Glutamatergic neuron (in vitro differentiated cells): ENCODE measurements at regions not wholly inside any gene's neighbourhood (a gene's known extent, or its start where the extent isn't known, plus 50 kb on each side); places are given as distances from the start of the nearest gene placed in this dataset.

Experiments
- DNase-seq: peaks from one replicate; pipeline ENCODE4 v3.0.0; 2022
- H3K27ac Mint-ChIP-seq: one replicate; pipeline ENCODE4 v1.8.0; 2020; ENCODE audit warnings: mild to moderate bottlenecking, mixed read lengths, inconsistent platforms; ENCODE audit not compliant: unreplicated experiment
- H3K27me3 Mint-ChIP-seq: one replicate; pipeline ENCODE4 v1.8.0; 2020; ENCODE audit warnings: mild to moderate bottlenecking, moderate library complexity, mixed read lengths, inconsistent platforms; ENCODE audit not compliant: unreplicated experiment
- H3K36me3 Mint-ChIP-seq: one replicate; pipeline ENCODE4 v1.8.0; 2020; ENCODE audit warnings: mild to moderate bottlenecking, mixed read lengths, inconsistent platforms; ENCODE audit not compliant: unreplicated experiment
- H3K4me1 Mint-ChIP-seq: one replicate; pipeline ENCODE4 v1.8.0; 2020; ENCODE audit warnings: mild to moderate bottlenecking, low read depth, mixed read lengths, inconsistent platforms; ENCODE audit not compliant: unreplicated experiment
- H3K4me3 Mint-ChIP-seq: one replicate; pipeline ENCODE4 v1.8.0; 2020; ENCODE audit warnings: mild to moderate bottlenecking, mixed read lengths, inconsistent platforms; ENCODE audit not compliant: unreplicated experiment
- H3K9me3 Mint-ChIP-seq: one replicate; pipeline ENCODE4 v1.8.0; 2020; ENCODE audit warnings: mild to moderate bottlenecking, moderate library complexity, mixed read lengths, inconsistent platforms; ENCODE audit not compliant: unreplicated experiment
- TF ChIP-seq, protein P1 (sequence below): fragments of 200-600 bp; sonication (generic); IDR thresholded peaks from one replicate; pipeline ENCODE4 v1.5.0; 2021; ENCODE audit not compliant: partially characterized antibody, unreplicated experiment

GRCh38 chr20:48165401-48165685 is 380.1 kb upstream of the SULF2 start:
- no peak overlapping the region for H3K27ac Mint-ChIP-seq
- H3K36me3 Mint-ChIP-seq: no peaks in the 10 kb centered on the region
- H3K4me1 Mint-ChIP-seq: peaks cover 2% of the 10 kb centered on the region
- H3K9me3 Mint-ChIP-seq: peaks cover 1% of the 10 kb centered on the region
- H3K27me3 Mint-ChIP-seq: peaks cover 6% of the 10 kb centered on the region
- DNase-seq: no peak
- no peak overlapping the region for H3K4me3 Mint-ChIP-seq
- TF ChIP-seq, protein P1, sequence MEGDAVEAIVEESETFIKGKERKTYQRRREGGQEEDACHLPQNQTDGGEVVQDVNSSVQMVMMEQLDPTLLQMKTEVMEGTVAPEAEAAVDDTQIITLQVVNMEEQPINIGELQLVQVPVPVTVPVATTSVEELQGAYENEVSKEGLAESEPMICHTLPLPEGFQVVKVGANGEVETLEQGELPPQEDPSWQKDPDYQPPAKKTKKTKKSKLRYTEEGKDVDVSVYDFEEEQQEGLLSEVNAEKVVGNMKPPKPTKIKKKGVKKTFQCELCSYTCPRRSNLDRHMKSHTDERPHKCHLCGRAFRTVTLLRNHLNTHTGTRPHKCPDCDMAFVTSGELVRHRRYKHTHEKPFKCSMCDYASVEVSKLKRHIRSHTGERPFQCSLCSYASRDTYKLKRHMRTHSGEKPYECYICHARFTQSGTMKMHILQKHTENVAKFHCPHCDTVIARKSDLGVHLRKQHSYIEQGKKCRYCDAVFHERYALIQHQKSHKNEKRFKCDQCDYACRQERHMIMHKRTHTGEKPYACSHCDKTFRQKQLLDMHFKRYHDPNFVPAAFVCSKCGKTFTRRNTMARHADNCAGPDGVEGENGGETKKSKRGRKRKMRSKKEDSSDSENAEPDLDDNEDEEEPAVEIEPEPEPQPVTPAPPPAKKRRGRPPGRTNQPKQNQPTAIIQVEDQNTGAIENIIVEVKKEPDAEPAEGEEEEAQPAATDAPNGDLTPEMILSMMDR: no peak

DNA sequence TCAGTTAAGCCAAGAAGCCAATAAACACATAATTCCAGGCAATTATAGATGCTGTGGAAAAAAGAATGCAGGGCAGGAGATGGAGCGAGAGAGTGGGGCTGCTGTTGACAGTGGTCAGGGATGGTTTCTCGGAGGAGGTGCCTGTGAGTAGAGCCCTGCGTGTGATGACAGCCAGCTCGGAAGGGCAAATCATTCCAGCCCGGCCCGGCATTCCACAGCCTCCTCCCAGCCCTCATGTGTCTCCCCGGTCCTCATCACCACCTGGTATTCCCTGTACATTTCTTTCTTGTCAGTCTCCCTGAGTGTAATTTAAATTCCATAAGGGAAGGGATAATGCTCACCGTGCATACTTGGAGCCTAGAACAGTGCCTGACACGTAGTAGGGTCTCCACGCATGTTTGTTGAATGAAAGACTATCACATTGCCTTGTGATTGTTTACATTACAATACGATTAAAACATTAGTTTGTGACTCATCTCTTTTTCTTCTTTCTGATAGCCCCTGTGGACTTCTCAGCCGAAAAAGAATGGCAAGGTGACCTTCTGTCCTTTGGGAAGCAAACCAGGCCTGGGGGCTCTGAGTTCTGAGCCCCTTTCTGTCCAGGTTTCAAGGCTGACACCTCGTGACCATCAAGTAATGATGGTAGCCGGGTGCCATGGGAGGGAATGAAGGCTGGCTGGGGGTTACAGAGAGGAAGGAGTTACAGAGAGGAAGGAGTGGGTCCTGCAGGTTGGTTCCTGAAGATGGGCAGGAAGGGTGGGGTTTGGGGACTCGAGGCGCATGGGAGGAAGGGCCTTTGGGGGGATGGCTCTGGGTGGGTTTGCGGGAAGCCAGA is 379.5 kb upstream of the SULF2 start:
- H3K4me1 Mint-ChIP-seq: peaks cover 2% of the 10 kb centered on the region
- DNase-seq: no peak
- H3K27me3 Mint-ChIP-seq: peaks cover 6% of the 10 kb centered on the region
- no peak overlapping the region for H3K27ac Mint-ChIP-seq
- TF ChIP-seq, protein P1: no peak
- no peak overlapping the region for H3K4me3 Mint-ChIP-seq
- H3K9me3 Mint-ChIP-seq: peaks cover 1% of the 10 kb centered on the region
- H3K36me3 Mint-ChIP-seq: no peaks in the 10 kb centered on the region

GRCh38 chr20:48164034-48164433 is 378.8 kb upstream of the SULF2 start:
- Mint-ChIP-seq H3K4me3 (no peak overlapping the region), H3K36me3 (no peaks in the 10 kb centered on the region), H3K27ac (no peak overlapping the region), H3K27me3 (peaks cover 6% of the 10 kb centered on the region), H3K9me3 (peaks cover 1% of the 10 kb centered on the region), H3K4me1 (peaks cover 2% of the 10 kb centered on the region)
- TF ChIP-seq, protein P1: no peak
- no peak for DNase-seq

GRCh38 chr20:48163505-48163904 is 378.2 kb upstream of the SULF2 start:
- no peak overlapping the region for H3K4me3 Mint-ChIP-seq
- H3K27ac Mint-ChIP-seq: no peak overlapping the region

DNA sequence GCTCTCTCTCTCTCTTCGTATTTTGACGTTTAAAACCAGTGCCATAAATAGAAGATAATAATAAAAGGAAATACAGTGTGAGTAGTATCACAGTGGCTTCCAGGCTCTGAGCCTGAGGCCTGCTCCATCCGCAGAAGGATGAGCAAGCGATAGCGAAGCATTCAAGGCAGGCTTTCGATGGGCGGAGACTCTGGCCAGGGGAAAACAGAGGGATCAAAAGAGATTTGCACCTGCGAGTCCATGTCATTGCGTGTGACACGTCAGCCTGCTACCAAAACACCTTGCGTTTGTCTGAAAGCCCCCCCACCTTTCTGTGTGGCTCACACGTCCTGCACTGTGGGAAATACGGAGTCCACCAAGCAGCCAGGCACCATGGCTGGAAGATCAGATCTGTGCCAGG is 377.3 kb upstream of the SULF2 start:
- Mint-ChIP-seq H3K9me3 (peaks cover 1% of the 10 kb centered on the region), H3K4me1 (no peaks in the 10 kb centered on the region), H3K27ac (no peak overlapping the region), H3K36me3 (no peaks in the 10 kb centered on the region), H3K27me3 (peaks cover 6% of the 10 kb centered on the region), H3K4me3 (no peak overlapping the region)
- DNase-seq: no peak
- TF ChIP-seq, protein P1: no peak

More at GRCh38 chr20:48163505-48163904, 378.2 kb upstream of the SULF2 start:
- no peak for DNase-seq
- Mint-ChIP-seq H3K27me3 (peaks cover 6% of the 10 kb centered on the region), H3K36me3 (no peaks in the 10 kb centered on the region), H3K4me1 (peaks cover 2% of the 10 kb centered on the region), H3K9me3 (peaks cover 1% of the 10 kb centered on the region)
- TF ChIP-seq, protein P1: no peak
